Transverse colon (tissue), 4 donors: ENCODE measurements at regions not wholly inside any gene's neighbourhood (a gene's known extent, or its start where the extent isn't known, plus 50 kb on each side); places are given as distances from the start of the nearest gene placed in this dataset.

Experiments used
- CTCF ChIP-seq, 5 experiments: fragments of 200-600 bp in 3 of 5; fragments of 450-650 bp in 2 of 5; sonication (generic) in 3 of 5; IDR thresholded peaks; 1 replicate in 2 of 5; 2 replicates in 3 of 5; pipeline ENCODE4 v1.5.1; 2016 to 2017; ENCODE audit warnings: antibody characterized with exemption in 5 of 5, inconsistent platforms in 3 of 5, mild to moderate bottlenecking in 2 of 5, moderate library complexity in 1 of 5
- POLR2AphosphoS5 ChIP-seq, 3 donors: sonication (generic); formaldehyde crosslinking; IDR thresholded peaks; one replicate each; pipeline ENCODE4 v1.6.1; 2016; ENCODE audit warnings: antibody characterized with exemption in 3 of 3

- no peak for TF ChIP-seq POLR2AphosphoS5 (IDR thresholded peaks at IDR 0.05)
- no peak for TF ChIP-seq CTCF (IDR thresholded peaks at IDR 0.05)
Measured at GRCh38 chr2:81853341-81853740, 1548.8 kb upstream of the LRRTM1 start.
